ENCODE measurements at regions not wholly inside any gene's neighbourhood (a gene's known extent, or its start where the extent isn't known, plus 50 kb on each side); places are given as distances from the start of the nearest gene placed in this dataset.

GRCh38 chr14:22414876-22415604, 174.0 kb downstream of the DAD1 start:
- H3K79me2 ChIP-seq (ENCODE audit: control insufficient read depth, insufficient read depth, low read length): no peaks in the 10 kb centered on the region
- DNase-seq (ENCODE audit: low read depth, low spot score) (no peak), ATAC-seq (no peak), FAIRE-seq (no peak)
- ChIA-PET CTCF (no interaction called here), SMC1A (ENCODE audit: uncharacterized antibody, unreplicated experiment) (interaction anchor here (1.1 to 2.7 kb wide), 4 partner anchors 32 to 56 kb away, joined by 3 to 9 read pairs (median 4); no protein-coding TSS in a partner anchor), POLR2A (no interaction called here), RAD21 (ENCODE audit: unreplicated experiment) (no interaction called here)
- no peaks in the 10 kb centered on the region; a peak in 1 of 4 replicates for H3K27me3 ChIP-seq (replicated peaks in 1 of 2; ENCODE audit: control insufficient read depth in 2 of 2, insufficient read depth in 2 of 2, low read length in 1 of 2)
- TF ChIP-seq FOXM1 (IDR thresholded peaks at IDR 0.05; ENCODE audit: low read depth, low read length) (no peak), PBX3 (IDR thresholded peaks at IDR 0.05; ENCODE audit: insufficient replicate concordance, low read depth, low read length) (no peak), TAF1 (IDR thresholded peaks at IDR 0.05; ENCODE audit: borderline replicate concordance, low read depth, low read length) (no peak), ZSCAN29 (IDR thresholded peaks at IDR 0.05) (no peak), SMAD5 (IDR thresholded peaks at IDR 0.05; ENCODE audit: low read depth) (no peak), BCL11A (IDR thresholded peaks at IDR 0.05; ENCODE audit: low read depth, low read length) (no peak), POLR2AphosphoS5 (IDR thresholded peaks at IDR 0.05; ENCODE audit: low read length) (no peak), SREBF2 (IDR thresholded peaks at IDR 0.05; ENCODE audit: low read length) (no peak), TARDBP (IDR thresholded peaks at IDR 0.05; ENCODE audit: borderline replicate concordance) (no peak), CHD1 (IDR thresholded peaks at IDR 0.05; ENCODE audit: low read depth, low read length) (no peak), HDAC6 (IDR thresholded peaks at IDR 0.05; ENCODE audit: unreplicated experiment) (no peak)
- WGBS (ENCODE audit: insufficient coverage, insufficient replicate concordance, low lambda C conversion rate, missing lambda C conversion rate): 44% methylated on average over 4 of the region's 4 CpGs
- H4K20me1 ChIP-seq (ENCODE audit: control insufficient read depth, insufficient read depth): no peaks in the 10 kb centered on the region
- intact Hi-C loops (cut with micrococcal nuclease; ENCODE audit: unreplicated experiment) (no loop called here), in situ Hi-C loops (cut with MboI) (no loop called here)
- no peaks in the 10 kb centered on the region for H3K36me3 ChIP-seq (ENCODE audit: control insufficient read depth in 2 of 2, insufficient read depth in 2 of 2, low read length in 1 of 2)
- H3K4me3 ChIP-seq: no peak overlapping the region
- H3K27ac ChIP-seq (ENCODE audit: control insufficient read depth, insufficient read depth): no peak overlapping the region
- H3K9ac ChIP-seq (ENCODE audit: control insufficient read depth, insufficient read depth, low read length): no peak overlapping the region
- H2AFZ ChIP-seq (ENCODE audit: control insufficient read depth, low read depth, low read length): no peak overlapping the region
- H3K9me3 ChIP-seq (replicated peaks; ENCODE audit: control insufficient read depth, insufficient read depth, low read length): no peaks in the 10 kb centered on the region
- H3K4me1 ChIP-seq (ENCODE audit: control insufficient read depth, insufficient read depth, low read length): peaks cover 13% of the 10 kb centered on the region
- BruUV-seq (replicated peaks): no TSS peak
- no peak overlapping the region for H3K4me2 ChIP-seq (ENCODE audit: control insufficient read depth, insufficient read depth)
